ENCODE measurements at regions not wholly inside any gene's neighbourhood (a gene's known extent, or its start where the extent isn't known, plus 50 kb on each side); places are given as distances from the start of the nearest gene placed in this dataset.

DNA sequence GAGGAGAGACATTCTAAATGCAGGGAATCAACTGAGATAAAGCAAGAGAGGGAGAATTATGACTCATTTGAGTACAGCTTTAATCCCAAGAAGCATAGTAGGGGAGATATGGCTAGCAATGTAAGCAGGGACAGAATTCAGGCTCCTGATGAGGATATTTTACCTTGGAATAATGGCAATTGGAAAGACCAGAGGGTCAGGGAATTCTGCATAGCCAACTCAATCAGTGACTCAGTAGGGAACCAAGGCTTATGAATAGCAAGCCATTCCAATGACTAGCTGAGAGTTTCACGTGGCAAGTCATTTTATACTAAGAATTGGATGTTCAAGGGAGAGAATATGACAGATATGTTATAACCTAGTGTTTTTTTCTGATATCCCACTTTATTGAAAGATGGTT, 563.8 kb upstream of the NETO1 start:
- TF ChIP-seq, protein P1, sequence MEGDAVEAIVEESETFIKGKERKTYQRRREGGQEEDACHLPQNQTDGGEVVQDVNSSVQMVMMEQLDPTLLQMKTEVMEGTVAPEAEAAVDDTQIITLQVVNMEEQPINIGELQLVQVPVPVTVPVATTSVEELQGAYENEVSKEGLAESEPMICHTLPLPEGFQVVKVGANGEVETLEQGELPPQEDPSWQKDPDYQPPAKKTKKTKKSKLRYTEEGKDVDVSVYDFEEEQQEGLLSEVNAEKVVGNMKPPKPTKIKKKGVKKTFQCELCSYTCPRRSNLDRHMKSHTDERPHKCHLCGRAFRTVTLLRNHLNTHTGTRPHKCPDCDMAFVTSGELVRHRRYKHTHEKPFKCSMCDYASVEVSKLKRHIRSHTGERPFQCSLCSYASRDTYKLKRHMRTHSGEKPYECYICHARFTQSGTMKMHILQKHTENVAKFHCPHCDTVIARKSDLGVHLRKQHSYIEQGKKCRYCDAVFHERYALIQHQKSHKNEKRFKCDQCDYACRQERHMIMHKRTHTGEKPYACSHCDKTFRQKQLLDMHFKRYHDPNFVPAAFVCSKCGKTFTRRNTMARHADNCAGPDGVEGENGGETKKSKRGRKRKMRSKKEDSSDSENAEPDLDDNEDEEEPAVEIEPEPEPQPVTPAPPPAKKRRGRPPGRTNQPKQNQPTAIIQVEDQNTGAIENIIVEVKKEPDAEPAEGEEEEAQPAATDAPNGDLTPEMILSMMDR (conservative IDR thresholded peaks at IDR 0.05 in 1 of 2, IDR thresholded peaks at IDR 0.05 in 1 of 2; ENCODE audit: low read depth in 1 of 2, low read length in 2 of 2) = no peak
- TF ChIP-seq EZH2 (IDR thresholded peaks at IDR 0.05; ENCODE audit: low read length, missing control alignments) = no peak

Data from fibroblast of lung (primary cell).